B cell (primary cell): ENCODE measurements at regions not wholly inside any gene's neighbourhood (a gene's known extent, or its start where the extent isn't known, plus 50 kb on each side); places are given as distances from the start of the nearest gene placed in this dataset.

Source experiments
- ATAC-seq: fragments of 200-7000 bp; cut with Tn5 transposase; one replicate; pipeline ENCODE4 v1.10.0; 2021; ENCODE audit warnings: low read depth, mild to moderate bottlenecking, moderate number of reproducible peaks, moderate library complexity
- CTCF ChIA-PET: fragments of 350-600 bp; sonication (Branson Sonifier 250); formaldehyde crosslinking; loops from one replicate; lab custom pipeline; 2021; ENCODE audit warnings: antibody characterized with exemption, inconsistent platforms; lab: Charles Lee
- POLR2A ChIA-PET: fragments of 350-600 bp; sonication (Branson Sonifier 250); formaldehyde crosslinking; loops from one replicate; lab custom pipeline; 2021; ENCODE audit warnings: antibody characterized with exemption; lab: Charles Lee
- DNase-seq: peaks from one replicate; pipeline ENCODE4 v3.0.0; 2013
- H2AFZ ChIP-seq: 2 replicates; pipeline ENCODE4 v1.6.1; 2012; ENCODE audit warnings: mild to moderate bottlenecking, low read depth, low read length; ENCODE audit not compliant: insufficient read depth, poor library complexity, severe bottlenecking
- H3K27ac ChIP-seq, 2 donors: 1 replicate in 1 of 2; 2 replicates in 1 of 2; pipeline ENCODE4 v1.5.1; 2012 to 2013; ENCODE audit warnings: low read length in 2 of 2, mild to moderate bottlenecking in 2 of 2, moderate library complexity in 1 of 2
- H3K27me3 ChIP-seq, 4 experiments: fragments of 200-600 bp in 1 of 4; sonication (generic) in 1 of 4; replicated peaks in 1 of 4; 1 replicate in 2 of 4; 2 replicates in 2 of 4; pipeline versions ENCODE4 v1.6.1 to v1.7.0; 2013 to 2016; ENCODE audit warnings: low read length in 3 of 4, mild to moderate bottlenecking in 2 of 4, mixed read lengths in 1 of 4, moderate library complexity in 1 of 4; ENCODE audit not compliant: insufficient read depth in 4 of 4, control insufficient read depth in 3 of 4; ENCODE audit errors: control extremely low read depth in 1 of 4
- H3K36me3 ChIP-seq, 2 experiments: replicated peaks in 1 of 2; 1 replicate in 1 of 2; 2 replicates in 1 of 2; pipeline versions ENCODE4 v1.6.1 to v1.7.1; 2013; ENCODE audit warnings: low read length in 1 of 2; ENCODE audit not compliant: insufficient read depth in 2 of 2, control insufficient read depth in 1 of 2; ENCODE audit errors: control extremely low read depth in 1 of 2, extremely low read depth in 1 of 2
- H3K4me1 ChIP-seq, 2 donors: fragments of 200-600 bp in 1 of 2; sonication (generic) in 1 of 2; 1 replicate in 1 of 2; 2 replicates in 1 of 2; pipeline versions ENCODE4 v1.5.1 to v1.6.1; 2013 to 2017; ENCODE audit warnings: low read length in 2 of 2; ENCODE audit not compliant: control insufficient read depth in 2 of 2, insufficient read depth in 2 of 2
- H3K4me2 ChIP-seq: replicated peaks from 2 replicates; pipeline ENCODE3; 2012; ENCODE audit warnings: mild to moderate bottlenecking, low read depth, low read length; ENCODE audit not compliant: poor library complexity, severe bottlenecking
- H3K4me3 ChIP-seq, 5 experiments: fragments of 200-600 bp in 1 of 5; sonication (generic) in 1 of 5; 1 replicate in 3 of 5; 2 replicates in 2 of 5; pipeline versions ENCODE4 v1.5.1 to v1.7.0; 2011 to 2016; ENCODE audit warnings: low read length in 4 of 5, mild to moderate bottlenecking in 4 of 5, low read depth in 2 of 5, control low read depth in 1 of 5, moderate library complexity in 1 of 5; ENCODE audit not compliant: insufficient read depth in 1 of 5; ENCODE audit errors: control extremely low read depth in 1 of 5, extremely low read depth in 1 of 5
- H3K79me2 ChIP-seq: fragments of 200-600 bp; sonication (generic); one replicate; pipeline ENCODE4 v1.6.0; 2016; ENCODE audit warnings: low read length; ENCODE audit not compliant: control insufficient read depth, insufficient read depth
- H3K9ac ChIP-seq: fragments of 200-600 bp; sonication (generic); 2 replicates; pipeline ENCODE4 v1.6.1; 2017; ENCODE audit warnings: mild to moderate bottlenecking, low read length, moderate library complexity
- H3K9me3 ChIP-seq, 3 donors: one replicate each; pipeline versions ENCODE4 v1.6.1 to v1.7.1; 2013; ENCODE audit warnings: low read length in 2 of 3; ENCODE audit not compliant: control insufficient read depth in 2 of 3, insufficient read depth in 1 of 3; ENCODE audit errors: control extremely low read depth in 1 of 3
- H4K20me1 ChIP-seq: 2 replicates; pipeline ENCODE4 v1.6.0; 2012; ENCODE audit warnings: mild to moderate bottlenecking, low read length; ENCODE audit not compliant: insufficient read depth, control insufficient read depth, poor library complexity, severe bottlenecking
- H3K27ac Mint-ChIP-seq: one replicate; pipeline ENCODE4 v1.8.0; 2021; ENCODE audit warnings: mixed read lengths
- H3K27me3 Mint-ChIP-seq: one replicate; pipeline ENCODE4 v1.8.0; 2021; ENCODE audit warnings: mixed read lengths
- H3K4me1 Mint-ChIP-seq: one replicate; pipeline ENCODE4 v1.8.0; 2021; ENCODE audit warnings: mixed read lengths
- H3K4me3 Mint-ChIP-seq: one replicate; pipeline ENCODE4 v1.8.0; 2021; ENCODE audit warnings: mixed read lengths
- H3K9me3 Mint-ChIP-seq: one replicate; pipeline ENCODE4 v1.8.0; 2022; ENCODE audit warnings: mixed read lengths; ENCODE audit not compliant: insufficient read depth
- CTCF ChIP-seq: fragments of 200-600 bp; IDR thresholded peaks from one replicate; pipeline ENCODE4 v1.8.0; 2022; ENCODE audit warnings: antibody characterized with exemption, mild to moderate bottlenecking
- EZH2 ChIP-seq: IDR thresholded peaks from 2 replicates; pipeline ENCODE4 v1.6.1; 2012; ENCODE audit warnings: borderline replicate concordance, low read depth, mild to moderate bottlenecking, moderate library complexity, low read length; ENCODE audit not compliant: insufficient read depth, poor library complexity, severe bottlenecking
- WGBS: methylation state at CpG from one replicate; pipeline ENCODE4 v1.1.5; 2013; ENCODE audit warnings: missing lambda C conversion rate; ENCODE audit not compliant: insufficient coverage; 5-methylcytosine and 5-hydroxymethylcytosine counted together
- intact Hi-C: fragments of 100-400 bp; cut with micrococcal nuclease; formaldehyde crosslinking; loops from one replicate; pipeline ENCODE4 v1.10.0; 2022

- Histone ChIP-seq H2AFZ (no peak overlapping the region), H3K79me2 (no peaks in the 10 kb centered on the region), H3K4me1 (no peaks in the 10 kb centered on the region), H3K36me3 (no peaks in the 10 kb centered on the region), H3K4me2 (no peak overlapping the region), H3K4me3 (no peak overlapping the region), H3K9ac (no peak overlapping the region), H3K27me3 (no peaks in the 10 kb centered on the region), H3K27ac (no peak overlapping the region), H3K9me3 (peaks cover 0 to 17% (median 2%) of the 10 kb centered on the region in 3 donors), H4K20me1 (no peaks in the 10 kb centered on the region)
- DNase-seq (no peak), ATAC-seq (no peak)
- CTCF ChIA-PET: no interaction called here
- 89% methylated on average over 4 of the region's 5 CpGs for WGBS
- no peak for TF ChIP-seq EZH2
- TF ChIP-seq CTCF: no peak
- Mint-ChIP-seq H3K27me3 (no peaks in the 10 kb centered on the region), H3K4me1 (no peaks in the 10 kb centered on the region), H3K4me3 (no peak overlapping the region), H3K9me3 (peaks cover 15% of the 10 kb centered on the region), H3K27ac (no peak overlapping the region)
- POLR2A ChIA-PET: no interaction called here
- intact Hi-C loops: no loop called here
Measured at GRCh38 chr21:20507783-20508182, 490.4 kb upstream of the NCAM2 start.

- Histone ChIP-seq H4K20me1 (no peaks in the 10 kb centered on the region), H3K27ac (no peak overlapping the region), H3K4me2 (no peak overlapping the region), H2AFZ (no peak overlapping the region), H3K4me1 (no peaks in the 10 kb centered on the region), H3K79me2 (no peaks in the 10 kb centered on the region), H3K36me3 (no peaks in the 10 kb centered on the region), H3K9me3 (peaks cover 0 to 17% (median 0%) of the 10 kb centered on the region in 3 donors), H3K27me3 (no peaks in the 10 kb centered on the region), H3K4me3 (no peak overlapping the region), H3K9ac (no peak overlapping the region)
- ATAC-seq: no peak
- ChIA-PET CTCF (no interaction called here), POLR2A (no interaction called here)
- 4% methylated on average over 3 of the region's 4 CpGs for WGBS
- no peaks in the 10 kb centered on the region for H3K4me1 Mint-ChIP-seq
- TF ChIP-seq EZH2: no peak
- TF ChIP-seq CTCF: no peak
- H3K9me3 Mint-ChIP-seq: peaks cover 7% of the 10 kb centered on the region
- DNase-seq: no peak
- H3K4me3 Mint-ChIP-seq: no peak overlapping the region
- H3K27me3 Mint-ChIP-seq: no peaks in the 10 kb centered on the region
- intact Hi-C loops: loop anchor here (10.0 kb wide), 1 partner anchor 63 kb away; no protein-coding TSS in a partner anchor
- no peak overlapping the region for H3K27ac Mint-ChIP-seq
Measured at GRCh38 chr21:20511216-20511880, 486.9 kb upstream of the NCAM2 start.
